ENCODE measurements at regions not wholly inside any gene's neighbourhood (a gene's known extent, or its start where the extent isn't known, plus 50 kb on each side); places are given as distances from the start of the nearest gene placed in this dataset.

DNA sequence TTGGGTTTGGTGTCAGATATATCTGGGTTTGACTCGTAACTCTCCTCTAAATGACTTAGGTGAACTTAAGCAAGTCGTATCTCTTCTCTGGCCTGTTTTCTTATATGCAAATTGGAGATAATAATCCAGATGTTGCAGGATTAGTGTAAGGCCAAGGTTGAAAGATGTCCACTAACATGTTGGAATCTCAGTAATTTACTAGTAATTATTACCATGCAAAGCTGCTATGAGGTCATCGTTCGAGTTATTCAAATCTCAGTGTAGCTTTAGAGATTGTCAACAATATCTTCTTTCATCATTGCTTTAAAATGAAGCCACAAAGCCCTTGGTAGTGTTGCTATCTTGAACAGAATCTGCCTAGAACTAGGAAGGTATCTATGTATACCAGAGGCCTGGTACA, 437.7 kb upstream of the KLF4 start:
- no peaks in the 10 kb centered on the region for H3K27me3 ChIP-seq (ENCODE audit: control insufficient read depth in 2 of 2, insufficient read depth in 2 of 2, low read length in 2 of 2)
- FAIRE-seq (no peak), DNase-seq (ENCODE audit: low read depth, low spot score) (no peak)
- CTCF ChIA-PET = interaction anchor here (1.5 kb wide), 1 partner anchor 9 kb away, joined by 5 read pairs; no protein-coding TSS in a partner anchor
- no peaks in the 10 kb centered on the region for H3K36me3 ChIP-seq (ENCODE audit: control insufficient read depth in 2 of 2, extremely low read depth in 1 of 2, insufficient read depth in 2 of 2, low read length in 2 of 2)
- H4K20me1 ChIP-seq (replicated peaks; ENCODE audit: control insufficient read depth, extremely low read depth, insufficient read depth, low read length) = no peaks in the 10 kb centered on the region
- H3K4me2 ChIP-seq (ENCODE audit: insufficient read depth, low read length) = no peak overlapping the region
- H3K4me1 ChIP-seq (ENCODE audit: control insufficient read depth, extremely low read depth, insufficient read depth, low read length) = no peaks in the 10 kb centered on the region
- H3K4me3 ChIP-seq (replicated peaks in 1 of 3; ENCODE audit: insufficient read depth in 1 of 3, low read depth in 1 of 3, low read length in 3 of 3) = no peak overlapping the region
- intact Hi-C loops (cut with micrococcal nuclease) (no loop called here), dilution Hi-C loops (cut with MboI; ENCODE audit: extremely low pct_ligation_motif_present, low sequenced_read_pairs) (loop anchor here (10.0 kb wide), 1 partner anchor 158 kb away; no protein-coding TSS in a partner anchor)
- no peaks in the 10 kb centered on the region for H3K9me1 ChIP-seq (replicated peaks; ENCODE audit: control insufficient read depth, extremely low read depth, insufficient read depth, low read length)
- H3K9me3 ChIP-seq (replicated peaks; ENCODE audit: control insufficient read depth, insufficient read depth, low read length) = no peaks in the 10 kb centered on the region
- POLR2A ChIA-PET = no interaction called here
- no peaks in the 10 kb centered on the region for H3K79me2 ChIP-seq (ENCODE audit: control insufficient read depth, insufficient read depth, low read length)
- no peak overlapping the region for H3K27ac ChIP-seq (ENCODE audit: insufficient read depth, low read depth, low read length)
- no TSS peak for BruUV-seq (replicated peaks)
- TF ChIP-seq POLR2AphosphoS5 (IDR thresholded peaks at IDR 0.05; ENCODE audit: insufficient read depth, low read depth, low read length) (no peak), EZH2 (IDR thresholded peaks at IDR 0.05; ENCODE audit: borderline replicate concordance, low read depth, low read length, severe bottlenecking) (no peak)
- H3K9ac ChIP-seq (replicated peaks; ENCODE audit: extremely low read depth, insufficient read depth, low read length) = no peak overlapping the region
- H2AFZ ChIP-seq (ENCODE audit: low read depth, low read length) = no peak overlapping the region

DNA sequence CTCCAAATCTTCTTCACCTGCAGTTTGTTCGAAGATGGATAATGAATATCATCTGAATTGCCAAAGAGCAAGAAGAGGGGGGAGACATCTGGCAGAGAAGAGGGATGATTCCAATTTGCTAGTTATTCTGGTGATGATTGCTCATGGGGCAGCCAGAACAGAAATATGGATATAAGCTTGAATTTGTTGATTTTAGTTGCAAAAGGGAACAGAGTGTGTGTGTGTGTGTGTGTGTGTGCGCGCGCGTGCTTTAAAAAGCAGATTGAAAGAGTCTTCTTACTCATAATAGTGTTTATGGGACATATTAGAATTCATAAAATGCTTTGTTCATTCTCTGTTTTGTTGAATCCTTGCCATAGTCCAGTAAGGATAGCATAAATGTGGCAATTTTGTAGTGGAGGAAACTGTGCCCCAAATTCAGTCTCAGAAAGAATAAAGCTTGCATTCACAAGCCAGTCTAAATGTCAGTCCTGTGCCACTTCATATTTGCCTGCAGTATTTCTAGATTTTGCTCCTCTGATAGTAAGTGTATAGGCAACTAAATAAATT, 436.3 kb upstream of the KLF4 start:
- Histone ChIP-seq H3K27ac (ENCODE audit: insufficient read depth, low read depth, low read length) (no peak overlapping the region), H4K20me1 (replicated peaks; ENCODE audit: control insufficient read depth, extremely low read depth, insufficient read depth, low read length) (no peaks in the 10 kb centered on the region), H3K4me1 (ENCODE audit: control insufficient read depth, extremely low read depth, insufficient read depth, low read length) (no peaks in the 10 kb centered on the region), H3K4me3 (replicated peaks in 1 of 3; ENCODE audit: insufficient read depth in 1 of 3, low read depth in 1 of 3, low read length in 3 of 3) (no peak overlapping the region), H3K4me2 (ENCODE audit: insufficient read depth, low read length) (no peak overlapping the region), H3K36me3 (ENCODE audit: control insufficient read depth in 2 of 2, extremely low read depth in 1 of 2, insufficient read depth in 2 of 2, low read length in 2 of 2) (no peaks in the 10 kb centered on the region), H3K27me3 (ENCODE audit: control insufficient read depth in 2 of 2, insufficient read depth in 2 of 2, low read length in 2 of 2) (no peaks in the 10 kb centered on the region), H2AFZ (ENCODE audit: low read depth, low read length) (no peak overlapping the region), H3K79me2 (ENCODE audit: control insufficient read depth, insufficient read depth, low read length) (no peaks in the 10 kb centered on the region), H3K9me1 (replicated peaks; ENCODE audit: control insufficient read depth, extremely low read depth, insufficient read depth, low read length) (no peaks in the 10 kb centered on the region), H3K9me3 (replicated peaks; ENCODE audit: control insufficient read depth, insufficient read depth, low read length) (no peaks in the 10 kb centered on the region), H3K9ac (replicated peaks; ENCODE audit: extremely low read depth, insufficient read depth, low read length) (no peak overlapping the region)
- CTCF ChIA-PET = no interaction called here
- FAIRE-seq (no peak), DNase-seq (ENCODE audit: low read depth, low spot score) (no peak)
- no peak for TF ChIP-seq MYC (IDR thresholded peaks at IDR 0.05; ENCODE audit: low read depth, low read length)
- TF ChIP-seq EZH2 (IDR thresholded peaks at IDR 0.05; ENCODE audit: borderline replicate concordance, low read depth, low read length, severe bottlenecking) = no peak
- no peak for TF ChIP-seq POLR2AphosphoS5 (IDR thresholded peaks at IDR 0.05; ENCODE audit: insufficient read depth, low read depth, low read length)
- TF ChIP-seq JUN (IDR thresholded peaks at IDR 0.05; ENCODE audit: borderline replicate concordance, insufficient read depth, insufficient read length, low read depth) = no peak
- TF ChIP-seq, protein P1, sequence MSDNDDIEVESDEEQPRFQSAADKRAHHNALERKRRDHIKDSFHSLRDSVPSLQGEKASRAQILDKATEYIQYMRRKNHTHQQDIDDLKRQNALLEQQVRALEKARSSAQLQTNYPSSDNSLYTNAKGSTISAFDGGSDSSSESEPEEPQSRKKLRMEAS (IDR thresholded peaks at IDR 0.05; ENCODE audit: insufficient read depth, insufficient read length) = no peak
- no peak for TF ChIP-seq FOS (IDR thresholded peaks at IDR 0.05; ENCODE audit: borderline replicate concordance, insufficient read depth, low read length)
- TF ChIP-seq GATA2 (IDR thresholded peaks at IDR 0.05; ENCODE audit: insufficient read depth, insufficient read length, low read depth, low read length) = no peak
- TF ChIP-seq, protein P2, sequence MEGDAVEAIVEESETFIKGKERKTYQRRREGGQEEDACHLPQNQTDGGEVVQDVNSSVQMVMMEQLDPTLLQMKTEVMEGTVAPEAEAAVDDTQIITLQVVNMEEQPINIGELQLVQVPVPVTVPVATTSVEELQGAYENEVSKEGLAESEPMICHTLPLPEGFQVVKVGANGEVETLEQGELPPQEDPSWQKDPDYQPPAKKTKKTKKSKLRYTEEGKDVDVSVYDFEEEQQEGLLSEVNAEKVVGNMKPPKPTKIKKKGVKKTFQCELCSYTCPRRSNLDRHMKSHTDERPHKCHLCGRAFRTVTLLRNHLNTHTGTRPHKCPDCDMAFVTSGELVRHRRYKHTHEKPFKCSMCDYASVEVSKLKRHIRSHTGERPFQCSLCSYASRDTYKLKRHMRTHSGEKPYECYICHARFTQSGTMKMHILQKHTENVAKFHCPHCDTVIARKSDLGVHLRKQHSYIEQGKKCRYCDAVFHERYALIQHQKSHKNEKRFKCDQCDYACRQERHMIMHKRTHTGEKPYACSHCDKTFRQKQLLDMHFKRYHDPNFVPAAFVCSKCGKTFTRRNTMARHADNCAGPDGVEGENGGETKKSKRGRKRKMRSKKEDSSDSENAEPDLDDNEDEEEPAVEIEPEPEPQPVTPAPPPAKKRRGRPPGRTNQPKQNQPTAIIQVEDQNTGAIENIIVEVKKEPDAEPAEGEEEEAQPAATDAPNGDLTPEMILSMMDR (IDR thresholded peaks at IDR 0.05; ENCODE audit: extremely low read depth in 1 of 2, insufficient read depth in 1 of 2, low read depth in 1 of 2, low read length in 2 of 2) = no peak
- no peak for TF ChIP-seq POLR2A (IDR thresholded peaks at IDR 0.05; ENCODE audit: low read depth, low read length)
- dilution Hi-C loops (cut with MboI; ENCODE audit: extremely low pct_ligation_motif_present, low sequenced_read_pairs) = loop anchor here (10.0 kb wide), 1 partner anchor 159 kb away; no protein-coding TSS in a partner anchor
- POLR2A ChIA-PET = no interaction called here
- intact Hi-C loops (cut with micrococcal nuclease) = no loop called here
- BruUV-seq (replicated peaks) = no TSS peak

Measured in endothelial cell of umbilical vein (primary cell).